Upper lobe of left lung (tissue), 4 donors: ENCODE measurements at regions not wholly inside any gene's neighbourhood (a gene's known extent, or its start where the extent isn't known, plus 50 kb on each side); places are given as distances from the start of the nearest gene placed in this dataset.

Source experiments
- EP300 ChIP-seq, 4 donors: sonication (generic); formaldehyde crosslinking; IDR thresholded peaks; one replicate each; pipeline ENCODE4 v1.5.1; 2017; ENCODE audit warnings: antibody characterized with exemption in 4 of 4, control low read depth in 2 of 4
- POLR2A ChIP-seq, 4 donors: fragments of 450-650 bp; IDR thresholded peaks; one replicate each; pipeline ENCODE4 v1.5.1; 2016 to 2017; ENCODE audit warnings: antibody characterized with exemption in 4 of 4, mild to moderate bottlenecking in 2 of 4
- POLR2AphosphoS5 ChIP-seq, 2 donors: sonication (generic); formaldehyde crosslinking; IDR thresholded peaks; one replicate each; pipeline ENCODE4 v1.5.1; 2017; ENCODE audit warnings: antibody characterized with exemption in 2 of 2
- TF ChIP-seq, protein P1 (sequence below), 6 experiments: fragments of 450-650 bp in 4 of 6; fragments of 200-600 bp in 2 of 6; sonication (generic) in 2 of 6; IDR thresholded peaks; one replicate each; pipeline ENCODE4 v1.5.1; 2016 to 2019; ENCODE audit warnings: antibody characterized with exemption in 6 of 6

DNA sequence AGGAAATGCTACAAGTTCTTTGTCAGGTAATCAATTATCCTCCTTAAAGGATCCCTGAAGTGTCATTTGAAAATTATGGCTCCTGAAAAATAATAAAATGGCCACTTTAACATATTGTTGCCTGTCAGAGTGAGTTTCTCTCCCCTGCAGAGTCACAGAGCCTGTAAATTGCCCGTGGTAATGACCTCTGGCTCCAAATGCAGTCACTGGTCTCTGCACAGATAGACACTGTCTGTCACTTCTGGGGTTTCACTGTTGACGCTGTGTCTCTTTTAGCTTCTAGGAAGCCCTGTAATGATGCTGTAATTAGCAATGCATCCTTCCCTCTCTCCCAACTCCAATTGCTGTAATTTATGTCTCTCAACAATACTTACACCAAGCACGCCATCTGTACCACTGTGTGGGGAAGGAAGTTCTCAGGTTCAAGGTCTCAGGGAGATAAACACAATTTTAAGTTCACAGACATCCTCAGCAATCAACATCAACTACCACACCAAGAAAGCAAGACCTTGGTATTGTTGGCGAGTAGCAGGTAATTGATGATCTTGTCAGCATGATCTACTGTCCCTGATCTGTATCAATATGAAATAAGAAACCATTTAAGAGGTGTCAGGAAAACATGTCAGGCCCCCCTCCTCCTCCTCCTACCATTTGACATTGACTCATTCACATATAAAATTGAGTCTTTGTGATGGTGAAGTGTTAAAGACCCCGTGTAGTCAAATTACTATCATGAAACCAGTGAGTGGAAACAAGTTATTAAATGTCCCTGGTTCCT, 91.2 kb upstream of the SULF2 start:
- no peak for TF ChIP-seq POLR2A (IDR thresholded peaks at IDR 0.05)
- TF ChIP-seq, protein P1, sequence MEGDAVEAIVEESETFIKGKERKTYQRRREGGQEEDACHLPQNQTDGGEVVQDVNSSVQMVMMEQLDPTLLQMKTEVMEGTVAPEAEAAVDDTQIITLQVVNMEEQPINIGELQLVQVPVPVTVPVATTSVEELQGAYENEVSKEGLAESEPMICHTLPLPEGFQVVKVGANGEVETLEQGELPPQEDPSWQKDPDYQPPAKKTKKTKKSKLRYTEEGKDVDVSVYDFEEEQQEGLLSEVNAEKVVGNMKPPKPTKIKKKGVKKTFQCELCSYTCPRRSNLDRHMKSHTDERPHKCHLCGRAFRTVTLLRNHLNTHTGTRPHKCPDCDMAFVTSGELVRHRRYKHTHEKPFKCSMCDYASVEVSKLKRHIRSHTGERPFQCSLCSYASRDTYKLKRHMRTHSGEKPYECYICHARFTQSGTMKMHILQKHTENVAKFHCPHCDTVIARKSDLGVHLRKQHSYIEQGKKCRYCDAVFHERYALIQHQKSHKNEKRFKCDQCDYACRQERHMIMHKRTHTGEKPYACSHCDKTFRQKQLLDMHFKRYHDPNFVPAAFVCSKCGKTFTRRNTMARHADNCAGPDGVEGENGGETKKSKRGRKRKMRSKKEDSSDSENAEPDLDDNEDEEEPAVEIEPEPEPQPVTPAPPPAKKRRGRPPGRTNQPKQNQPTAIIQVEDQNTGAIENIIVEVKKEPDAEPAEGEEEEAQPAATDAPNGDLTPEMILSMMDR (IDR thresholded peaks at IDR 0.05), result no peak
- no peak for TF ChIP-seq EP300 (IDR thresholded peaks at IDR 0.05)
- no peak for TF ChIP-seq POLR2AphosphoS5 (IDR thresholded peaks at IDR 0.05)
